ENCODE measurements at regions not wholly inside any gene's neighbourhood (a gene's known extent, or its start where the extent isn't known, plus 50 kb on each side); places are given as distances from the start of the nearest gene placed in this dataset.
"Not testable (repeated sequence)": the region's sequence is repeated elsewhere in the genome, so short reads cannot be mapped to it uniquely, and the experiment has no call there.

DNA sequence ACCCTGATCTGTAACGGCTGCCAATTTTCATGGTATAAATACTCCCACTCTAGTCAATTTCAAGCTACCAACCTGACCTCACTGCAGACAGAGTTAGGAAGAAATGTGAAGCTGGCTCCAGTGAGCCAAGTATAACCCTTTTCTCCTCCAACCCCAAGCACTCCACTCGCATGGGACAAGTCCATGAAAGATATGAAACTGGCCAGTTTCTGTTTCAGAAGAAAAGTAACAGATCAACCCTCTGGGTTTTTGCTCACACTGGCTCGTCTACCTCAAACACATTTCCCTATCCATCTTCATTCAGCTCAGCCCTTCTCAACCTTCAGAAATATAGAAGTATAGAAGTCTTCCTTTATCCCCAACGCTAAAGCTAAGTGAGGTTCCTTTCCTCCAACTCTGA lies 82.4 kb upstream of the NDP start:
- TF ChIP-seq, protein P1, sequence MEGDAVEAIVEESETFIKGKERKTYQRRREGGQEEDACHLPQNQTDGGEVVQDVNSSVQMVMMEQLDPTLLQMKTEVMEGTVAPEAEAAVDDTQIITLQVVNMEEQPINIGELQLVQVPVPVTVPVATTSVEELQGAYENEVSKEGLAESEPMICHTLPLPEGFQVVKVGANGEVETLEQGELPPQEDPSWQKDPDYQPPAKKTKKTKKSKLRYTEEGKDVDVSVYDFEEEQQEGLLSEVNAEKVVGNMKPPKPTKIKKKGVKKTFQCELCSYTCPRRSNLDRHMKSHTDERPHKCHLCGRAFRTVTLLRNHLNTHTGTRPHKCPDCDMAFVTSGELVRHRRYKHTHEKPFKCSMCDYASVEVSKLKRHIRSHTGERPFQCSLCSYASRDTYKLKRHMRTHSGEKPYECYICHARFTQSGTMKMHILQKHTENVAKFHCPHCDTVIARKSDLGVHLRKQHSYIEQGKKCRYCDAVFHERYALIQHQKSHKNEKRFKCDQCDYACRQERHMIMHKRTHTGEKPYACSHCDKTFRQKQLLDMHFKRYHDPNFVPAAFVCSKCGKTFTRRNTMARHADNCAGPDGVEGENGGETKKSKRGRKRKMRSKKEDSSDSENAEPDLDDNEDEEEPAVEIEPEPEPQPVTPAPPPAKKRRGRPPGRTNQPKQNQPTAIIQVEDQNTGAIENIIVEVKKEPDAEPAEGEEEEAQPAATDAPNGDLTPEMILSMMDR (IDR thresholded peaks at IDR 0.05; ENCODE audit: insufficient read depth, low read length, severe bottlenecking): no peak

DNA sequence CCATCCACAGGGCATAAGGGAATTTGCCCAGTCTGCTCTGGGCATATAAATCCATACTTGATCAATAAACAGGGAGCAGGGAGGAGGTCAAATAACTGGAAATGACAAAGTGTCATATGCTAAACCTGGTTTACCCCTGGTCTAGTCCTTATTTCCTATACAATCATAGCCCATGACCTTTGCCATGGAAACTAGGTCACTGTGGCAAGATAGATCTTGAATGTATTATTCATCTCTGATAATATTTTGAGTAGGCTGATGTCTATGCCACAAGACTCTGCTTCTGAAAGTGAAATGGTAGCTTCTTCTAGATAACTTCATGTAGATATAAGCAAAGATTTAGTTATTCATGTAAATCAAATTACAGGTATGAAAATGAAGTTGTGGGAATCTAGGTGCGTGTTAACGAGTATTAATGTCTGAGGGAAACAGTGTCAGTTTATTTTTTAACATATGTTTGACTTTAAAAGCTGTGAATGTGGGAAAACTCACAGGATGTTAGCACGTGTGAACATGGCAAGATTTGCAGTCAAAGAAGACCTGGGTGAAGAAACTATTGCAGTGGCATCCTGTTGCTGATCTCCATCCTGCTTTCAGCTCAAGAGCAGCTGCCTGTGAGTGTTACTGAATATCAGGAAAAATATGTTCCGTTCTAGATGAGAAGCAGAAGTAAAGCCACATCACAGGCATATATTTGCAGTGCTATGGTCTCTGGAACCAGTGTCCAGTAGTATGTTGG lies 81.8 kb upstream of the NDP start:
- Histone ChIP-seq H3K36me3 (ENCODE audit: control insufficient read depth, insufficient read depth, low read length) (no peaks in the 10 kb centered on the region), H3K27me3 (ENCODE audit: control insufficient read depth, insufficient read depth, low read length) (no peaks in the 10 kb centered on the region), H3K4me3 (ENCODE audit: low read depth, low read length) (no peak overlapping the region)
- TF ChIP-seq, protein P1 (IDR thresholded peaks at IDR 0.05; ENCODE audit: insufficient read depth, low read length, severe bottlenecking): no peak
- no peak for FAIRE-seq
- DNase-seq (ENCODE audit: low read depth): peak; percentile 62

More for the DNA sequence above, 82.4 kb upstream of the NDP start:
- Histone ChIP-seq H3K4me3 (ENCODE audit: low read depth, low read length) (no peak overlapping the region), H3K36me3 (ENCODE audit: control insufficient read depth, insufficient read depth, low read length) (no peaks in the 10 kb centered on the region), H3K27me3 (ENCODE audit: control insufficient read depth, insufficient read depth, low read length) (no peaks in the 10 kb centered on the region)
- FAIRE-seq: no peak
- DNase-seq (ENCODE audit: low read depth): no peak

DNA sequence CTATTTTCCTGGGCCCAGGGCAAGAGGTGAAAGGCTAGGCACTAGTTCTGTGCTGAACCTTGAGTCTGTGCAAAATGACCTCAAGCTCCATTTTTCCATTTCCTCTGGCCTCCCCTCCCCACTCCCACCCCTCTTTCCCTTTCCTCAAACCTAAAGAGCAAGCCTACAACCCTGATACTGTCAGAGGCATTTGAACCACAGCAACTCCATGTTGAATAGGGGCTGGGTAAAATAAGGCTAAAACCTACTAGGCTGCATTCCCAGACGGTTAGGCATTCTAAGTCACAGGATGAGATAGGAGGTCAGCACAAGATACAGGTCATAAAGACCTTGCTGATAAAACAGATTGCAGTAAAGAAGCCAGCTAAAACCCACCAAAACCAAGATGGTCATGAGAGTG lies 71.9 kb upstream of the NDP start:
- H3K36me3 ChIP-seq (ENCODE audit: control insufficient read depth, insufficient read depth, low read length); FAIRE-seq; H3K4me3 ChIP-seq (ENCODE audit: low read depth, low read length); DNase-seq (ENCODE audit: low read depth); H3K27me3 ChIP-seq (ENCODE audit: control insufficient read depth, insufficient read depth, low read length): not testable (repeated sequence)

DNA sequence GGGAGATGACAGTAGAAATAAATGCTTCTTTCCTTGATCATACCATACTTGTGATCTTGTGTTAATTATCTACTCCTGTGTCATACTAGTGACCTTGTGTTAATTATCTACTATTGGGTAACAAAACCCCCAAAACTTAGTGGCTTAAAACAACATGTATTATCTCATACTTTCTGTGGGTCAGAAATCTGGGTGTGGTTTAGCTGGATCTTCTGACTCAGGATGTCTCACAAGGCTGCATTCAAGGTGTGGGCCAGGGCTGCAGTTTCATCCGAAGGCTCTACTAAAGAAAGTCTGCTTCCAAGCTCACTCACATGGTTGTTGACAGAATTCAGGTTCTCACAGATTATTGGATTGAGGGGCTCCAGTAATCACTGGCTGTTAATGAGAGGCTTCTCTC lies 70.3 kb upstream of the NDP start:
- Histone ChIP-seq H3K27me3 (ENCODE audit: control insufficient read depth, insufficient read depth, low read length) (no peaks in the 10 kb centered on the region), H3K4me3 (ENCODE audit: low read depth, low read length) (no peak overlapping the region), H3K36me3 (ENCODE audit: control insufficient read depth, insufficient read depth, low read length) (no peaks in the 10 kb centered on the region)
- FAIRE-seq (no peak), DNase-seq (ENCODE audit: low read depth) (peak; percentile 47)
- TF ChIP-seq, protein P1 (IDR thresholded peaks at IDR 0.05; ENCODE audit: insufficient read depth, low read length, severe bottlenecking): no peak

DNA sequence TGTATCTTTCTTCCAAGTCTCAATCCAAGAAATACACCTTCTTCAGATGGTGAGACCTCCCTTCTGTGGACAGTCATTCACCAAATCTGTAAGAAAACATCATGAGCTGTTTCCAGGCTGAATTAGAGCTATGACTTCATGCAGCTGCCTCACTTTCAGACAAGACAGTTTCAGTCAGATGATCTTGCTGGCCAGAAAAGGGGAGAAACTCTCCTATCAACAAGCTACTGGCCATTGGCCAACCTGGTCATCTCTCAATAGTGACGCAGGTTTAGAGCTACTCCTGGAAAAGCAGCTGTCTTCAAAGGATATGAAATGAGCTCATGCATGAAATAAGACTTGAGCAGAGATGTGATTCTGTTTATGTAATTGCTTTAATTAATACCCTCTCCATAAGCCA lies 69.6 kb upstream of the NDP start:
- TF ChIP-seq, protein P1 (IDR thresholded peaks at IDR 0.05; ENCODE audit: insufficient read depth, low read length, severe bottlenecking): no peak
- no peak for DNase-seq (ENCODE audit: low read depth)
- Histone ChIP-seq H3K36me3 (ENCODE audit: control insufficient read depth, insufficient read depth, low read length) (no peaks in the 10 kb centered on the region), H3K27me3 (ENCODE audit: control insufficient read depth, insufficient read depth, low read length) (no peaks in the 10 kb centered on the region), H3K4me3 (ENCODE audit: low read depth, low read length) (no peak overlapping the region)
- no peak for FAIRE-seq

DNA sequence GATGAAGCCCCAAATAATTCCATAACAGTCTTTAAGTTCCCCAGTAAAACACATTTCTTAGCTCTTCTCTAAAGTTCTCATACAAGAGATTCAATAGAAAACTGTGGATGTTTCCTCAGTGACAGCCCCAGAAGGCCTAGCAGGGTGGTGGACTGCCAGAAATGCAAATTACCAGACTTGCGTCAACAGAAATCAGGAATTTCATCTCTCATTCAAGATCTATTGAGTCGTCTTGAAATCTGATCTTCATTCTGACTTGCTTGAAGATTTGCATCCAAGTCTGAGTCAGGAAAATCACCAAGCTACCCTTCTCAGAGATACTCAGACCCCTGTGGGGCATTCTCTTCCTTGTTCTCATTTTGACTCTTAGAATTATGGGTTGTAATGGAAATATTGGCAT lies 68.9 kb upstream of the NDP start:
- Histone ChIP-seq H3K4me3 (ENCODE audit: low read depth, low read length) (no peak overlapping the region), H3K27me3 (ENCODE audit: control insufficient read depth, insufficient read depth, low read length) (no peaks in the 10 kb centered on the region), H3K36me3 (ENCODE audit: control insufficient read depth, insufficient read depth, low read length) (no peaks in the 10 kb centered on the region)
- TF ChIP-seq, protein P1 (IDR thresholded peaks at IDR 0.05; ENCODE audit: insufficient read depth, low read length, severe bottlenecking): no peak
- DNase-seq (ENCODE audit: low read depth) (peak; percentile 23), FAIRE-seq (no peak)
